Neural crest cell (in vitro differentiated cells): ENCODE measurements at regions not wholly inside any gene's neighbourhood (a gene's known extent, or its start where the extent isn't known, plus 50 kb on each side); places are given as distances from the start of the nearest gene placed in this dataset.
"Not testable (repeated sequence)": the region's sequence is repeated elsewhere in the genome, so short reads cannot be mapped to it uniquely, and the experiment has no call there.

ENCODE experiments used
- DNase-seq: peaks from one replicate; pipeline ENCODE4 v3.0.0; 2021; ENCODE audit warnings: low read depth, mixed read lengths, low spot score
- H3K27ac Mint-ChIP-seq: one replicate; pipeline ENCODE4 v1.8.0; 2021; ENCODE audit warnings: mild to moderate bottlenecking, mixed read lengths; ENCODE audit not compliant: unreplicated experiment
- H3K27me3 Mint-ChIP-seq: 2 replicates; pipeline ENCODE4 v1.8.0; 2021; ENCODE audit warnings: low read depth, mild to moderate bottlenecking, mixed read lengths
- H3K36me3 Mint-ChIP-seq: 2 replicates; pipeline ENCODE4 v1.8.0; 2021; ENCODE audit warnings: low read depth, mild to moderate bottlenecking, mixed read lengths
- H3K4me1 Mint-ChIP-seq: 2 replicates; pipeline ENCODE4 v1.8.0; 2021; ENCODE audit warnings: mixed read lengths
- H3K4me3 Mint-ChIP-seq: one replicate; pipeline ENCODE4 v1.8.0; 2021; ENCODE audit warnings: mild to moderate bottlenecking, mixed read lengths
- H3K9me3 Mint-ChIP-seq: 2 replicates; pipeline ENCODE4 v1.8.0; 2021; ENCODE audit warnings: mixed read lengths
- CTCF ChIP-seq: fragments of 200-600 bp; sonication (generic); conservative IDR thresholded peaks from 2 replicates; pipeline ENCODE4 v1.5.0; 2021; ENCODE audit warnings: antibody characterized with exemption, mild to moderate bottlenecking

- H3K4me3 Mint-ChIP-seq, result no peak overlapping the region
- no peaks in the 10 kb centered on the region for H3K27me3 Mint-ChIP-seq
- no peak for TF ChIP-seq CTCF
- peaks cover 13% of the 10 kb centered on the region for H3K4me1 Mint-ChIP-seq
- no peak for DNase-seq
- peaks cover 2% of the 10 kb centered on the region for H3K9me3 Mint-ChIP-seq
- no peaks in the 10 kb centered on the region for H3K36me3 Mint-ChIP-seq
- no peak overlapping the region for H3K27ac Mint-ChIP-seq
These were observed 693.9 kb upstream of the MGAT4C start for GRCh38 chr12:86950043-86950442.

DNA sequence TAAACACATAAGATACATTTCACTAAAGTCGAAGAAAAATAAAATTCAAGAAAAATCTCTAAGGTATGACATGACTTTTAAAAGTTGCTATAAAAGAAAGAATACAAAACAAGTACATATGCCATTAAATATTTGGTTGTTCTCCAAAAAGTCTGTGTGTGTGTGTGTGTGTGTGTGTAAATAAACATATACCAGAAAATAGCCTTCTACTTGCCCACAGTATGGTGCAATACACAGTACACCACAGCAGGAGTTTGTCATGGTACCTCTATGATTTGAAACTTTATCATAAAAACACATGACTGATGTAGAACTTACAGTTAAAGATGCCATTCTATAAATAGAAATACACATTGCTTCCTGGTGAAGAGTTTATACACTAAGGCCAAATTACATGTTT lies 692.7 kb upstream of the MGAT4C start:
- H3K27ac Mint-ChIP-seq, result no peak overlapping the region
- no peaks in the 10 kb centered on the region for H3K36me3 Mint-ChIP-seq
- H3K9me3 Mint-ChIP-seq, result no peaks in the 10 kb centered on the region
- H3K4me3 Mint-ChIP-seq, result no peak overlapping the region
- TF ChIP-seq CTCF, result no peak
- H3K4me1 Mint-ChIP-seq, result peaks cover 13% of the 10 kb centered on the region
- DNase-seq, result no peak
- no peaks in the 10 kb centered on the region for H3K27me3 Mint-ChIP-seq

GRCh38 chr12:86945685-86946196 lies 689.5 kb upstream of the MGAT4C start:
- no peak for DNase-seq
- Mint-ChIP-seq H3K36me3 (no peaks in the 10 kb centered on the region), H3K4me3 (no peak overlapping the region), H3K27me3 (no peaks in the 10 kb centered on the region), H3K27ac (no peak overlapping the region), H3K4me1 (peaks cover 13% of the 10 kb centered on the region), H3K9me3 (peaks cover 3% of the 10 kb centered on the region)
- TF ChIP-seq CTCF, result no peak

GRCh38 chr12:86944197-86944819 lies 688.1 kb upstream of the MGAT4C start:
- not testable (repeated sequence) for H3K27me3 Mint-ChIP-seq, H3K27ac Mint-ChIP-seq, DNase-seq, H3K4me3 Mint-ChIP-seq, H3K9me3 Mint-ChIP-seq, H3K36me3 Mint-ChIP-seq, H3K4me1 Mint-ChIP-seq

DNA sequence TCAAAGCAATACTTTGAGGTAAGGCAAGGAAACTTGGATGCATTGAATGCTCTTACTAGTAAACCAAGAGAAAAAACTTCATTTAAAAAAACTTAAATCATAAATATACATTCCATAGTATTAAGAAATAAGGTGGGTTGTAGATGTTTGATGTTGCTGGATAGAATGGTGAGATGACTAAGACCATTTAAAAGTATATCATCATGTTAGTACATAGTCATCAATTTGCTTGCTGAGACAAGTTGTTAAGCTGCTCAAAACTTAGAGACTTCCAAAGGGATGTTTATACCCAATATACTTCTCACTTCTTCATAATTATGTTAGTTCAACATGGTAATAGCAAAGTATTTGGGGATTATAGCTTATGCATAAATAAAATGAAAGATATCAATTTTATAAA lies 675.5 kb upstream of the MGAT4C start:
- Mint-ChIP-seq H3K4me1 (no peaks in the 10 kb centered on the region), H3K9me3 (peaks cover 4% of the 10 kb centered on the region), H3K36me3 (no peaks in the 10 kb centered on the region), H3K27me3 (no peaks in the 10 kb centered on the region), H3K27ac (no peak overlapping the region), H3K4me3 (no peak overlapping the region)
- no peak for TF ChIP-seq CTCF
- DNase-seq, result no peak

GRCh38 chr12:86929962-86930361 lies 673.8 kb upstream of the MGAT4C start:
- H3K4me1 Mint-ChIP-seq, result no peaks in the 10 kb centered on the region
- H3K27ac Mint-ChIP-seq, result no peak overlapping the region
- no peak overlapping the region for H3K4me3 Mint-ChIP-seq
- no peaks in the 10 kb centered on the region for H3K36me3 Mint-ChIP-seq
- TF ChIP-seq CTCF, result no peak
- DNase-seq, result no peak
- H3K27me3 Mint-ChIP-seq, result no peaks in the 10 kb centered on the region
- H3K9me3 Mint-ChIP-seq, result peaks cover 4% of the 10 kb centered on the region
